IMR-90 (cell line): ENCODE measurements at regions not wholly inside any gene's neighbourhood (a gene's known extent, or its start where the extent isn't known, plus 50 kb on each side); places are given as distances from the start of the nearest gene placed in this dataset.

Source experiments
- ATAC-seq: fragments of 200-7000 bp; cut with Tn5 transposase; 2 replicates; pipeline ENCODE4 v1.9.1; 2020; ENCODE audit warnings: low read depth, mild to moderate bottlenecking, moderate library complexity
- BruUV-seq: library from RNA; stranded (reverse); fragments of 400-500 nt; replicated peaks from 2 replicates; lab custom pipeline; 2021; lab: Mats Ljungman, UMichigan
- CTCF ChIA-PET: fragments of 300-600 bp; formaldehyde crosslinking; extraction: SDS; loops from one replicate; lab custom pipeline; 2021; ENCODE audit warnings: antibody characterized with exemption; lab: Yijun Ruan, JAX
- POLR2A ChIA-PET: fragments of 300-600 bp; sonication (Branson Sonifier 250); formaldehyde crosslinking; loops from one replicate; lab custom pipeline; 2022; ENCODE audit warnings: antibody characterized with exemption; ENCODE audit not compliant: unreplicated experiment; lab: Charles Lee
- DNase-seq: peaks from one replicate; pipeline ENCODE4 v3.0.0; 2013
- H2AFZ ChIP-seq: replicated peaks from 2 replicates; pipeline ENCODE3; 2013; ENCODE audit warnings: low read length, mild to moderate bottlenecking; ENCODE audit not compliant: poor library complexity
- H2AK5ac ChIP-seq: 2 replicates; pipeline ENCODE4 v1.6.1; 2013; ENCODE audit warnings: low read depth, low read length, inconsistent platforms
- H2AK9ac ChIP-seq: replicated peaks from 2 replicates; pipeline ENCODE3; 2013; ENCODE audit warnings: mild to moderate bottlenecking, low read depth, low read length, moderate library complexity; ENCODE audit not compliant: poor library complexity
- H2BK120ac ChIP-seq: 2 replicates; pipeline ENCODE4 v1.6.1; 2013; ENCODE audit warnings: low read depth, low read length, inconsistent platforms
- H2BK15ac ChIP-seq: 3 replicates; pipeline ENCODE4 v1.6.1; 2013; ENCODE audit warnings: low read depth, low read length, inconsistent platforms
- H2BK20ac ChIP-seq: 2 replicates; pipeline ENCODE4 v1.6.1; 2013; ENCODE audit warnings: low read depth, mild to moderate bottlenecking, inconsistent platforms, low read length, moderate library complexity
- H2BK5ac ChIP-seq: 2 replicates; pipeline ENCODE4 v1.6.1; 2013; ENCODE audit warnings: mild to moderate bottlenecking, low read depth, low read length, inconsistent platforms; ENCODE audit not compliant: poor library complexity, severe bottlenecking
- H3K14ac ChIP-seq: replicated peaks from 2 replicates; pipeline ENCODE4 v1.6.1; 2013; ENCODE audit warnings: low read depth, low read length, inconsistent platforms
- H3K18ac ChIP-seq: 2 replicates; pipeline ENCODE4 v1.6.1; 2013; ENCODE audit warnings: low read depth, low read length, control low read depth
- H3K23ac ChIP-seq: 2 replicates; pipeline ENCODE4 v1.6.1; 2013; ENCODE audit warnings: low read depth, low read length, inconsistent platforms
- H3K27ac ChIP-seq: 2 replicates; pipeline ENCODE4 v1.5.1; 2013; ENCODE audit warnings: mild to moderate bottlenecking, control low read depth, low read length; ENCODE audit not compliant: insufficient read depth
- H3K27me3 ChIP-seq: 2 replicates; pipeline ENCODE4 v1.6.1; 2013; ENCODE audit warnings: low read length; ENCODE audit not compliant: control insufficient read depth, insufficient read depth
- H3K36me3 ChIP-seq: 2 replicates; pipeline ENCODE4 v1.6.1; 2013; ENCODE audit warnings: low read length, mixed read lengths; ENCODE audit not compliant: control insufficient read depth, insufficient read depth
- H3K4ac ChIP-seq: 2 replicates; pipeline ENCODE4 v1.6.1; 2013; ENCODE audit warnings: low read depth, low read length, inconsistent platforms
- H3K4me1 ChIP-seq: 2 replicates; pipeline ENCODE4 v1.6.1; 2013; ENCODE audit warnings: low read length, mixed read lengths; ENCODE audit not compliant: control insufficient read depth, insufficient read depth
- H3K4me2 ChIP-seq: 2 replicates; pipeline ENCODE4 v1.6.1; 2013; ENCODE audit warnings: low read depth, mild to moderate bottlenecking, control low read depth, low read length, moderate library complexity
- H3K4me3 ChIP-seq: 2 replicates; pipeline ENCODE4 v1.5.1; 2013; ENCODE audit warnings: low read depth, mild to moderate bottlenecking, control low read depth, low read length, moderate library complexity; ENCODE audit not compliant: insufficient read depth
- H3K56ac ChIP-seq: 2 replicates; pipeline ENCODE4 v1.6.1; 2013; ENCODE audit warnings: low read length, inconsistent platforms; ENCODE audit not compliant: insufficient read depth; ENCODE audit errors: extremely low read depth
- H3K79me1 ChIP-seq, 2 experiments: 2 replicates each; pipeline ENCODE4 v1.6.1; 2013; ENCODE audit warnings: low read length in 2 of 2, inconsistent platforms in 1 of 2, low read depth in 1 of 2
- H3K9ac ChIP-seq: 2 replicates; pipeline ENCODE4 v1.6.1; 2013; ENCODE audit warnings: low read depth, low read length, control low read depth
- H3K9me1 ChIP-seq: 2 replicates; pipeline ENCODE4 v1.6.1; 2013; ENCODE audit warnings: low read length, inconsistent platforms; ENCODE audit not compliant: insufficient read depth
- H3K9me3 ChIP-seq: 2 replicates; pipeline ENCODE4 v1.6.1; 2013; ENCODE audit warnings: low read length; ENCODE audit not compliant: control insufficient read depth, insufficient read depth
- H4K20me1 ChIP-seq: 2 replicates; pipeline ENCODE4 v1.6.1; 2013; ENCODE audit warnings: low read length, inconsistent platforms; ENCODE audit not compliant: insufficient read depth
- H4K5ac ChIP-seq: 2 replicates; pipeline ENCODE4 v1.6.1; 2013; ENCODE audit warnings: mild to moderate bottlenecking, low read depth, low read length, control low read depth
- H4K8ac ChIP-seq, 2 experiments: 2 replicates each; pipeline ENCODE4 v1.6.1; 2013; ENCODE audit warnings: low read depth in 2 of 2, low read length in 2 of 2, control low read depth in 1 of 2, inconsistent platforms in 1 of 2
- H4K91ac ChIP-seq: 2 replicates; pipeline ENCODE4 v1.6.1; 2013; ENCODE audit warnings: low read depth, low read length, inconsistent platforms; ENCODE audit not compliant: insufficient read depth
- BHLHE40 ChIP-seq: fragments of 150-350 bp; IDR thresholded peaks from 2 replicates; pipeline ENCODE4 v1.6.1; 2016; ENCODE audit warnings: mild to moderate bottlenecking, low read depth, low read length
- CHD1 ChIP-seq: IDR thresholded peaks from 2 replicates; pipeline ENCODE4 v1.6.1; 2012; ENCODE audit warnings: low read depth, low read length, improper control_type of control experiment
- FOS ChIP-seq: fragments of 150-350 bp; IDR thresholded peaks from 2 replicates; pipeline ENCODE4 v1.6.1; 2016; ENCODE audit warnings: low read depth, low read length
- MAFK ChIP-seq: IDR thresholded peaks from 2 replicates; pipeline ENCODE4 v1.6.1; 2012; ENCODE audit warnings: low read depth, low read length, improper control_type of control experiment
- MAZ ChIP-seq: IDR thresholded peaks from 2 replicates; pipeline ENCODE4 v1.6.1; 2012; ENCODE audit warnings: low read depth, mild to moderate bottlenecking, low read length, improper control_type of control experiment, moderate library complexity, borderline replicate concordance
- MXI1 ChIP-seq: IDR thresholded peaks from 2 replicates; pipeline ENCODE4 v1.6.1; 2012; ENCODE audit warnings: low read depth, mild to moderate bottlenecking, low read length, moderate library complexity, borderline replicate concordance
- NFE2L2 ChIP-seq: fragments of 150-350 bp; IDR thresholded peaks from 2 replicates; pipeline ENCODE4 v1.6.1; 2016; ENCODE audit warnings: low read depth, mild to moderate bottlenecking, low read length
- POLR2A ChIP-seq: IDR thresholded peaks from 2 replicates; pipeline ENCODE4 v1.6.1; 2012; ENCODE audit warnings: mild to moderate bottlenecking, low read depth, low read length
- RAD21 ChIP-seq: IDR thresholded peaks from 2 replicates; pipeline ENCODE4 v1.6.1; 2012; ENCODE audit warnings: low read length, improper control_type of control experiment
- RCOR1 ChIP-seq: IDR thresholded peaks from 2 replicates; pipeline ENCODE4 v1.6.1; 2012; ENCODE audit warnings: mild to moderate bottlenecking, low read length, improper control_type of control experiment; ENCODE audit not compliant: insufficient replicate concordance
- WGBS, 2 experiments: methylation state at CpG; one replicate each; pipeline versions ENCODE4 v1.1.5 to v1.1.7; 2013; ENCODE audit warnings: missing lambda C conversion rate in 2 of 2; ENCODE audit not compliant: insufficient read length in 1 of 2; ENCODE audit errors: extremely low coverage in 2 of 2; 5-methylcytosine and 5-hydroxymethylcytosine counted together
- dilution Hi-C: fragments of 300-500 bp; cut with HindIII; formaldehyde crosslinking; loops from one replicate; pipeline ENCODE4 v1.14.3; 2018; ENCODE audit warnings: low sequenced_read_pairs; ENCODE audit not compliant: unreplicated experiment
- in situ Hi-C: fragments of 300-500 bp; cut with MboI; formaldehyde crosslinking; loops from 3 replicates; pipeline ENCODE4 v1.14.3; 2019; ENCODE audit warnings: low sequenced_read_pairs, inconsistent platforms, mixed read lengths
- intact Hi-C: fragments of 100-400 bp; cut with micrococcal nuclease; formaldehyde crosslinking; loops from 2 replicates; pipeline ENCODE4 v1.10.0; 2022
- TF ChIP-seq, protein P1 (sequence below): conservative IDR thresholded peaks from 2 replicates; pipeline ENCODE4 v1.5.1; 2012; ENCODE audit warnings: mild to moderate bottlenecking, low read depth, low read length, improper control_type of control experiment
- TF ChIP-seq, protein P2 (sequence below): fragments of 150-350 bp; IDR thresholded peaks from 2 replicates; pipeline ENCODE4 v1.6.1; 2016; ENCODE audit warnings: low read depth, mild to moderate bottlenecking, low read length, moderate library complexity, borderline replicate concordance
- TF ChIP-seq, protein P3 (sequence below): fragments of 150-350 bp; IDR thresholded peaks from 2 replicates; pipeline ENCODE4 v1.6.1; 2017; ENCODE audit warnings: mild to moderate bottlenecking, antibody characterized with exemption, low read length, low read depth

DNA sequence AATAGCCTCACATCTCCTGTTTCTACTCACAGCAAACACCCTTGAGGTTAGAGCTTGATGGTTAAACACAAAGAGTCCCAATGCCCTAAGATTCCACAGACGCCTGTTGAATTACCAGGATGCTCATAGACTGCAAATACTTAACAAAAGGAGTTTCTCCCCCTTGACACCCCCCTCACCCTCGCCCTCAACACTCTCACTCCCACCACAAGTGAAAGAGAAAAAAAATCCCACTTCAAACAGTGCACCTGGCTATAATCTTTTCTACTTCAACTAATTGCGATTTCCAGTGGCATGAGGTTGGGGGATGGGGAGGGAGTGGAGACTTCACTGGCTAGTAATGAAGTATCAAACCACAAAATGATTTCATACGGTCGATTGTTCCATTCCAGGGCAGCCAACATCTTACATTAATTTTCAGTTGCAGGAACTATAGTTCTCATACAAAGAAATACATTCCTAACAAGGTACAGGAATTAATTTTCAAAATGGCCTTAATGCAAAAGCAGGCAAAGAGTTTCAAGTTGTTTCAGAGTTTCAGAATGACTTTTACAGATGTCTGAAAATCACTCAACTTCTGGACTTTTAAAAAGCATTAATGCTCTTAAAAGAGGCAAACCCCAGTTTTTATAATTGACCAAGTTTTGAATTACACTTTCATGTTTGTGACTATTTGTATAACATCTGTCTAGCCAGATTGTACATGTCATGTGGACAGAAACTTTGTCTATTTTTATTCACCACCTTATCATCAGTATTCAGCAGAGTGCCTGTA lies 390.7 kb downstream of the C12orf75 start:
- intact Hi-C loops, result no loop called here
- no peak overlapping the region for H3K4me2 ChIP-seq
- no peak overlapping the region for H2BK15ac ChIP-seq
- H3K9me3 ChIP-seq, result no peaks in the 10 kb centered on the region
- H3K4ac ChIP-seq, result no peak overlapping the region
- H3K79me1 ChIP-seq, result no peaks in the 10 kb centered on the region
- TF ChIP-seq MXI1, result no peak
- no peak for TF ChIP-seq RAD21
- no peak for TF ChIP-seq RCOR1
- TF ChIP-seq MAZ, result no peak
- TF ChIP-seq CHD1, result no peak
- no peak for TF ChIP-seq NFE2L2
- TF ChIP-seq, protein P1, sequence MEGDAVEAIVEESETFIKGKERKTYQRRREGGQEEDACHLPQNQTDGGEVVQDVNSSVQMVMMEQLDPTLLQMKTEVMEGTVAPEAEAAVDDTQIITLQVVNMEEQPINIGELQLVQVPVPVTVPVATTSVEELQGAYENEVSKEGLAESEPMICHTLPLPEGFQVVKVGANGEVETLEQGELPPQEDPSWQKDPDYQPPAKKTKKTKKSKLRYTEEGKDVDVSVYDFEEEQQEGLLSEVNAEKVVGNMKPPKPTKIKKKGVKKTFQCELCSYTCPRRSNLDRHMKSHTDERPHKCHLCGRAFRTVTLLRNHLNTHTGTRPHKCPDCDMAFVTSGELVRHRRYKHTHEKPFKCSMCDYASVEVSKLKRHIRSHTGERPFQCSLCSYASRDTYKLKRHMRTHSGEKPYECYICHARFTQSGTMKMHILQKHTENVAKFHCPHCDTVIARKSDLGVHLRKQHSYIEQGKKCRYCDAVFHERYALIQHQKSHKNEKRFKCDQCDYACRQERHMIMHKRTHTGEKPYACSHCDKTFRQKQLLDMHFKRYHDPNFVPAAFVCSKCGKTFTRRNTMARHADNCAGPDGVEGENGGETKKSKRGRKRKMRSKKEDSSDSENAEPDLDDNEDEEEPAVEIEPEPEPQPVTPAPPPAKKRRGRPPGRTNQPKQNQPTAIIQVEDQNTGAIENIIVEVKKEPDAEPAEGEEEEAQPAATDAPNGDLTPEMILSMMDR, result no peak
- no peak for TF ChIP-seq POLR2A
- no peak for TF ChIP-seq FOS
- TF ChIP-seq BHLHE40, result no peak
- no peak for TF ChIP-seq MAFK
- TF ChIP-seq, protein P2, sequence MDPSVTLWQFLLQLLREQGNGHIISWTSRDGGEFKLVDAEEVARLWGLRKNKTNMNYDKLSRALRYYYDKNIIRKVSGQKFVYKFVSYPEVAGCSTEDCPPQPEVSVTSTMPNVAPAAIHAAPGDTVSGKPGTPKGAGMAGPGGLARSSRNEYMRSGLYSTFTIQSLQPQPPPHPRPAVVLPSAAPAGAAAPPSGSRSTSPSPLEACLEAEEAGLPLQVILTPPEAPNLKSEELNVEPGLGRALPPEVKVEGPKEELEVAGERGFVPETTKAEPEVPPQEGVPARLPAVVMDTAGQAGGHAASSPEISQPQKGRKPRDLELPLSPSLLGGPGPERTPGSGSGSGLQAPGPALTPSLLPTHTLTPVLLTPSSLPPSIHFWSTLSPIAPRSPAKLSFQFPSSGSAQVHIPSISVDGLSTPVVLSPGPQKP, result no peak
- TF ChIP-seq, protein P3, sequence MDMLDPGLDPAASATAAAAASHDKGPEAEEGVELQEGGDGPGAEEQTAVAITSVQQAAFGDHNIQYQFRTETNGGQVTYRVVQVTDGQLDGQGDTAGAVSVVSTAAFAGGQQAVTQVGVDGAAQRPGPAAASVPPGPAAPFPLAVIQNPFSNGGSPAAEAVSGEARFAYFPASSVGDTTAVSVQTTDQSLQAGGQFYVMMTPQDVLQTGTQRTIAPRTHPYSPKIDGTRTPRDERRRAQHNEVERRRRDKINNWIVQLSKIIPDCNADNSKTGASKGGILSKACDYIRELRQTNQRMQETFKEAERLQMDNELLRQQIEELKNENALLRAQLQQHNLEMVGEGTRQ, result no peak
- H3K56ac ChIP-seq, result no peak overlapping the region
- ChIA-PET CTCF (interaction anchor here (1.0 kb wide), 1 partner anchor 15 kb away, joined by 3 read pairs; no protein-coding TSS in a partner anchor), POLR2A (no interaction called here)
- BruUV-seq, result no TSS peak
- no peak overlapping the region for H2BK20ac ChIP-seq
- H3K18ac ChIP-seq, result no peak overlapping the region
- no peak overlapping the region for H3K14ac ChIP-seq
- no CpG with 5 or more reads among the region's 5 CpGs for WGBS, 2 experiments
- no peak overlapping the region for H2AK9ac ChIP-seq
- no peak overlapping the region for H3K4me3 ChIP-seq
- no peak overlapping the region for H3K27ac ChIP-seq
- H2AFZ ChIP-seq, result no peak overlapping the region
- no peaks in the 10 kb centered on the region for H3K4me1 ChIP-seq
- no peak overlapping the region for H4K5ac ChIP-seq
- H3K9ac ChIP-seq, result no peak overlapping the region
- H4K20me1 ChIP-seq, result no peaks in the 10 kb centered on the region
- H3K27me3 ChIP-seq, result peaks cover 13% of the 10 kb centered on the region
- H4K91ac ChIP-seq, result no peak overlapping the region
- no peak overlapping the region for H3K23ac ChIP-seq
- DNase-seq (no peak), ATAC-seq (no peak)
- H4K8ac ChIP-seq, result no peak overlapping the region
- in situ Hi-C loops, result no loop called here
- no peaks in the 10 kb centered on the region for H3K9me1 ChIP-seq
- H3K36me3 ChIP-seq, result no peaks in the 10 kb centered on the region
- H2AK5ac ChIP-seq, result no peak overlapping the region
- dilution Hi-C loops, result no loop called here
- H2BK5ac ChIP-seq, result no peak overlapping the region
- no peak overlapping the region for H2BK120ac ChIP-seq
